Common myeloid progenitor, CD34-positive (primary cell): ENCODE measurements at regions not wholly inside any gene's neighbourhood (a gene's known extent, or its start where the extent isn't known, plus 50 kb on each side); places are given as distances from the start of the nearest gene placed in this dataset.

Source experiments
- CTCF ChIA-PET: fragments of 350-600 bp; sonication (Branson Sonifier 250); formaldehyde crosslinking; loops from one replicate; lab custom pipeline; 2021; ENCODE audit warnings: antibody characterized with exemption; lab: Charles Lee
- POLR2A ChIA-PET: fragments of 350-600 bp; sonication (Branson Sonifier 250); formaldehyde crosslinking; loops from one replicate; lab custom pipeline; 2021; ENCODE audit warnings: antibody characterized with exemption; lab: Charles Lee
- DNase-seq, 3 donors: peaks; one replicate each; pipeline versions ENCODE4 v3.0.0 to v3.0.0-alpha.2; 2013
- H3K27ac ChIP-seq, 2 experiments: 1 replicate in 1 of 2; 2 replicates in 1 of 2; pipeline ENCODE4 v1.7.0; 2013; ENCODE audit warnings: inconsistent platforms in 2 of 2, low read length in 2 of 2, mild to moderate bottlenecking in 2 of 2, low read depth in 1 of 2, moderate library complexity in 1 of 2; ENCODE audit not compliant: severe bottlenecking in 2 of 2, insufficient read depth in 1 of 2, poor library complexity in 1 of 2
- H3K27me3 ChIP-seq, 5 experiments: replicated peaks in 2 of 5; 1 replicate in 3 of 5; 2 replicates in 2 of 5; pipeline versions ENCODE4 v1.6.1 to v1.7.0; 2013; ENCODE audit warnings: low read length in 4 of 5, mild to moderate bottlenecking in 2 of 5, moderate library complexity in 2 of 5, inconsistent platforms in 1 of 5; ENCODE audit not compliant: insufficient read depth in 5 of 5, control insufficient read depth in 4 of 5
- H3K36me3 ChIP-seq, 4 experiments: 1 replicate in 2 of 4; 2 replicates in 2 of 4; pipeline versions ENCODE4 v1.6.1 to v1.7.0; 2013; ENCODE audit warnings: low read length in 3 of 4, control low read depth in 1 of 4, mild to moderate bottlenecking in 1 of 4; ENCODE audit not compliant: control insufficient read depth in 4 of 4, insufficient read depth in 4 of 4
- H3K4me1 ChIP-seq, 4 experiments: 1 replicate in 3 of 4; 2 replicates in 1 of 4; pipeline versions ENCODE4 v1.6.1 to v1.7.1; 2013; ENCODE audit warnings: low read length in 3 of 4, mild to moderate bottlenecking in 3 of 4, control low read depth in 1 of 4, inconsistent platforms in 1 of 4, moderate library complexity in 1 of 4; ENCODE audit not compliant: control insufficient read depth in 4 of 4, insufficient read depth in 4 of 4; ENCODE audit errors: control extremely low read depth in 1 of 4
- H3K4me3 ChIP-seq, 7 experiments: 1 replicate in 4 of 7; 2 replicates in 3 of 7; pipeline versions ENCODE4 v1.5.1 to v1.7.0; 2013; ENCODE audit warnings: mild to moderate bottlenecking in 7 of 7, low read length in 6 of 7, moderate library complexity in 6 of 7, inconsistent platforms in 2 of 7, low read depth in 2 of 7, control low read depth in 1 of 7; ENCODE audit not compliant: insufficient read depth in 4 of 7, control insufficient read depth in 1 of 7; ENCODE audit errors: extremely low read depth in 1 of 7
- H3K9me3 ChIP-seq, 5 experiments: 1 replicate in 4 of 5; 2 replicates in 1 of 5; pipeline versions ENCODE4 v1.6.1 to v1.7.1; 2013; ENCODE audit warnings: low read length in 4 of 5, mild to moderate bottlenecking in 2 of 5, inconsistent platforms in 1 of 5, low read depth in 1 of 5, moderate library complexity in 1 of 5; ENCODE audit not compliant: control insufficient read depth in 4 of 5, insufficient read depth in 2 of 5; ENCODE audit errors: control extremely low read depth in 1 of 5
- WGBS: methylation state at CpG from one replicate; pipeline ENCODE4 v1.1.5; 2013; ENCODE audit not compliant: insufficient coverage; 5-methylcytosine and 5-hydroxymethylcytosine counted together

DNA sequence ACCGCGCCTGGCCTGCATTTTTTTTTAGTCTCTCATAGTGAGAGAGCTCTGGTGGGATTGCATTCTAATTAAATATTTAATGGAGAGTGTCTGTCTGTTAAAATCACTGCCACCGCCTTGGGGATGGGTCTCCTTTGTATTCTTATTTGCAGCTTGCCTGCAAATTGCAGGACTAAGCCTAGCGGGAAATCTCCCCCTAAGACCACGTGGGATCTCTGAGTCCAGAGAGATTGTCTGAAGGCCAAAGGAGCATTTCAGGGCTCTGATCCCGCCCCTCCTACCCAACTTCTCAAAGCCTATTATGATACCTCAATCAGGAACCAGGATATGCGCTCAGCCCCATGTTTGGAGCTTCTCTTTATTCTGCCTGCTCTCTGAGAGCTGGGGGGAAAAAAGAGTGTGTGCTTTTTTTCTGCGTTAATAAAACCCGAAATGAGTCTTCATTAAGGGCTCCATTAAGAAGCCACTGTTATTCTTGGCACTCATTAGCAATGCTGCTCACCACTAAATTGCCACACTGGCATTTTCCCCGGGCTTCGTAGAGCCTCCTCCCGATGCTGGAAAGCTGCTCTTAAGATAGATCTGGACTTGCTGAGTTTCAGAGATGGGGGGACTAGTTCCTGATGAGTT is 92.9 kb upstream of the THY1 start:
- H3K4me1 ChIP-seq, result no peaks in the 10 kb centered on the region
- POLR2A ChIA-PET, result no interaction called here
- H3K4me3 ChIP-seq, result no peak overlapping the region
- H3K27me3 ChIP-seq, result peaks cover 0 to 10% (median 0%) of the 10 kb centered on the region in 5 experiments
- no peak for DNase-seq
- no peaks in the 10 kb centered on the region for H3K9me3 ChIP-seq
- no peaks in the 10 kb centered on the region for H3K36me3 ChIP-seq
- H3K27ac ChIP-seq, result no peak overlapping the region
- CTCF ChIA-PET, result interaction anchor here (1.2 kb wide), 1 partner anchor 35 kb away, joined by 4 read pairs; no protein-coding TSS in a partner anchor
- WGBS, result 85% methylated on average over 9 of the region's 12 CpGs

- WGBS, result 100% methylated on average over 5 of the region's 5 CpGs
- H3K27me3 ChIP-seq, result peaks cover 0 to 10% (median 0%) of the 10 kb centered on the region in 5 experiments
- H3K27ac ChIP-seq, result no peak overlapping the region
- CTCF ChIA-PET, result interaction anchor here (1.1 to 4.2 kb wide), 5 partner anchors 8 to 34 kb away, joined by 3 to 20 read pairs (median 3); no protein-coding TSS in a partner anchor
- H3K9me3 ChIP-seq, result peaks cover 0 to 6% (median 0%) of the 10 kb centered on the region in 5 experiments
- H3K4me3 ChIP-seq, result no peak overlapping the region
- POLR2A ChIA-PET, result no interaction called here
- no peaks in the 10 kb centered on the region for H3K4me1 ChIP-seq
- no peaks in the 10 kb centered on the region for H3K36me3 ChIP-seq
- DNase-seq, result no peak
Measured at GRCh38 chr11:119513806-119514170, 90.8 kb upstream of the THY1 start.

- ChIA-PET POLR2A (interaction anchor here (0.6 kb wide), 1 partner anchor 8 kb away, joined by 4 read pairs; no protein-coding TSS in a partner anchor), CTCF (interaction anchor here (1.1 to 4.2 kb wide), 6 partner anchors 8 to 39 kb away, joined by 3 to 20 read pairs (median 3); no protein-coding TSS in a partner anchor)
- Histone ChIP-seq H3K4me3 (no peak overlapping the region), H3K9me3 (peaks cover 0 to 6% (median 0%) of the 10 kb centered on the region in 5 experiments), H3K27ac (no peak overlapping the region), H3K27me3 (peaks cover 0 to 10% (median 0%) of the 10 kb centered on the region in 5 experiments), H3K4me1 (no peaks in the 10 kb centered on the region), H3K36me3 (no peaks in the 10 kb centered on the region)
- no peak for DNase-seq
- 87% methylated on average over 7 of the region's 12 CpGs for WGBS
Measured at GRCh38 chr11:119513131-119513805, 90.3 kb upstream of the THY1 start.

- Histone ChIP-seq H3K4me3 (no peak overlapping the region), H3K4me1 (no peaks in the 10 kb centered on the region), H3K27me3 (peaks cover 0 to 10% (median 0%) of the 10 kb centered on the region in 5 experiments), H3K27ac (no peak overlapping the region), H3K9me3 (peaks cover 0 to 6% (median 0%) of the 10 kb centered on the region in 5 experiments), H3K36me3 (no peaks in the 10 kb centered on the region)
- no peak for DNase-seq
- CTCF ChIA-PET, result interaction anchor here (1.1 to 4.2 kb wide), 4 partner anchors 9 to 38 kb away, joined by 3 to 20 read pairs (median 5); no protein-coding TSS in a partner anchor
- POLR2A ChIA-PET, result interaction anchor here (0.6 kb wide), 1 partner anchor 9 kb away, joined by 4 read pairs; no protein-coding TSS in a partner anchor
- 64% methylated on average over 3 of the region's 3 CpGs for WGBS
Measured at GRCh38 chr11:119512369-119512768, 89.4 kb upstream of the THY1 start.

GRCh38 chr11:119511614-119512306 is 88.8 kb upstream of the THY1 start:
- Histone ChIP-seq H3K27me3 (peaks cover 0 to 8% (median 0%) of the 10 kb centered on the region in 5 experiments), H3K27ac (no peak overlapping the region), H3K9me3 (peaks cover 0 to 6% (median 0%) of the 10 kb centered on the region in 5 experiments), H3K4me1 (no peaks in the 10 kb centered on the region), H3K36me3 (no peaks in the 10 kb centered on the region), H3K4me3 (no peak overlapping the region)
- no peak for DNase-seq
- 83% methylated on average over 6 of the region's 12 CpGs for WGBS
- ChIA-PET CTCF (interaction anchor here (2.5 to 4.2 kb wide), 2 partner anchors 13 to 21 kb away, joined by 7 to 20 read pairs; no protein-coding TSS in a partner anchor), POLR2A (no interaction called here)

DNA sequence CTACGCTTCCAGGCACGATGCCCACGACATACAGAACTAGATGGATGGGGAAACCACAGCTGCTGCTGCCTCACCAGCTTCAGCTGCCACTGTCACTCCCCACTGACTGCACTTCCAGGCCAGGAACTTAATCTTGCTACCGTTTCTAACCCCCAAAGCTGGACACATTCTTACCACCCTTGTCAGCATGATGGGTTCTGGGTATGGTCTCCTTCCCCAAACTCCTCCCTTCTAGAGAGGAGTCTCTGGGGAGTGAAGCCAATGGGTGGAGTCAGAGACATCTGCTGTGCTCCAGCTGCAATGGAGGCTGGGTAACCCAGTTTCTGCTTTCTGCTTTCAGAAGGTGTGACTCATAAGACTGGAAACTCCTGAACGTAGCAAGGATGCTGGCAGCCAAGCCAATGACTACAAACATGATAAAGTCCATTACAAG is 87.0 kb upstream of the THY1 start:
- Histone ChIP-seq H3K4me1 (no peaks in the 10 kb centered on the region), H3K4me3 (no peak overlapping the region), H3K27me3 (peaks cover 0 to 8% (median 0%) of the 10 kb centered on the region in 5 experiments), H3K9me3 (peaks cover 0 to 6% (median 0%) of the 10 kb centered on the region in 5 experiments), H3K36me3 (no peaks in the 10 kb centered on the region), H3K27ac (no peak overlapping the region)
- 100% methylated on average over 4 of the region's 5 CpGs for WGBS
- POLR2A ChIA-PET, result no interaction called here
- DNase-seq, result peak; percentile 7 to 60 (median 59)
- CTCF ChIA-PET, result interaction anchor here (1.8 to 4.2 kb wide), 2 partner anchors 19 to 23 kb away, joined by 5 to 20 read pairs; no protein-coding TSS in a partner anchor
